ENCODE measurements at regions not wholly inside any gene's neighbourhood (a gene's known extent, or its start where the extent isn't known, plus 50 kb on each side); places are given as distances from the start of the nearest gene placed in this dataset.
"Not testable (repeated sequence)": the region's sequence is repeated elsewhere in the genome, so short reads cannot be mapped to it uniquely, and the experiment has no call there.

DNA sequence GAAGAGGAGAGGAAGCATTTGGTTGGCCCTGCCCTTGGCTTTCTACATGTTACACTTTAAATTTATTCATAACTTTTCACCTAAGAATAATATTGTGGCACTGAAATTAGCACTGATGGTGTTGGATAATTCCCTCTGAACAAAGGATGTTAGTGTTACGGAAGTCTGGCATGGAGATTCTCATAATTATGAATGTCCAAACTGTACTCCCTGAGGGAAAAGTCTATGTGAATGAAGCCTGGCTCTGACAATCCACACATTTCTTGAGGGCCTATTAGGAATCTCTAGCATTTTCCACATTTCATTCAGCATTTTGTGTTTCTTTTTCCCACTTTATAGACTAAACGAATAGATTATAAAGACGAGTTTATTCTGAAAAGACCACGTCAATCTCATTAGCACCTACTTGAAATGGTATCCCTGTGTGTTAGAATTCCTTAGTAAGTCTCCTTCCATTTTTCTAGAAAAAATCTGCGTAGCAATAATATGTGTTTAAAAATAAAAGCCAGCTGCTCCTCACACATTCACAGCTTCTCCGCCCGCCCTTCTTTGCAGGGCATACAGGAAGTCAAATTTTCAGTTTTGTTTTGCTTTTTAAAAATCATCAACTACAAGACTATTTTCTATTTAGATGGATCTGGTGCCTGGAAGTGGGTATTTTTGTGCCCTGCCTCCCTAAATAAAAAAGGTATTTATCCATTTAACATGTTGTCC, 131.8 kb upstream of the PALS2 start:
- H3K4me3 ChIP-seq (ENCODE audit: low read length) = no peak overlapping the region
- DNase-seq (ENCODE audit: low read depth) = no peak
- TF ChIP-seq, protein P1, sequence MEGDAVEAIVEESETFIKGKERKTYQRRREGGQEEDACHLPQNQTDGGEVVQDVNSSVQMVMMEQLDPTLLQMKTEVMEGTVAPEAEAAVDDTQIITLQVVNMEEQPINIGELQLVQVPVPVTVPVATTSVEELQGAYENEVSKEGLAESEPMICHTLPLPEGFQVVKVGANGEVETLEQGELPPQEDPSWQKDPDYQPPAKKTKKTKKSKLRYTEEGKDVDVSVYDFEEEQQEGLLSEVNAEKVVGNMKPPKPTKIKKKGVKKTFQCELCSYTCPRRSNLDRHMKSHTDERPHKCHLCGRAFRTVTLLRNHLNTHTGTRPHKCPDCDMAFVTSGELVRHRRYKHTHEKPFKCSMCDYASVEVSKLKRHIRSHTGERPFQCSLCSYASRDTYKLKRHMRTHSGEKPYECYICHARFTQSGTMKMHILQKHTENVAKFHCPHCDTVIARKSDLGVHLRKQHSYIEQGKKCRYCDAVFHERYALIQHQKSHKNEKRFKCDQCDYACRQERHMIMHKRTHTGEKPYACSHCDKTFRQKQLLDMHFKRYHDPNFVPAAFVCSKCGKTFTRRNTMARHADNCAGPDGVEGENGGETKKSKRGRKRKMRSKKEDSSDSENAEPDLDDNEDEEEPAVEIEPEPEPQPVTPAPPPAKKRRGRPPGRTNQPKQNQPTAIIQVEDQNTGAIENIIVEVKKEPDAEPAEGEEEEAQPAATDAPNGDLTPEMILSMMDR (conservative IDR thresholded peaks at IDR 0.05; ENCODE audit: low read depth, low read length) = no peak

DNA sequence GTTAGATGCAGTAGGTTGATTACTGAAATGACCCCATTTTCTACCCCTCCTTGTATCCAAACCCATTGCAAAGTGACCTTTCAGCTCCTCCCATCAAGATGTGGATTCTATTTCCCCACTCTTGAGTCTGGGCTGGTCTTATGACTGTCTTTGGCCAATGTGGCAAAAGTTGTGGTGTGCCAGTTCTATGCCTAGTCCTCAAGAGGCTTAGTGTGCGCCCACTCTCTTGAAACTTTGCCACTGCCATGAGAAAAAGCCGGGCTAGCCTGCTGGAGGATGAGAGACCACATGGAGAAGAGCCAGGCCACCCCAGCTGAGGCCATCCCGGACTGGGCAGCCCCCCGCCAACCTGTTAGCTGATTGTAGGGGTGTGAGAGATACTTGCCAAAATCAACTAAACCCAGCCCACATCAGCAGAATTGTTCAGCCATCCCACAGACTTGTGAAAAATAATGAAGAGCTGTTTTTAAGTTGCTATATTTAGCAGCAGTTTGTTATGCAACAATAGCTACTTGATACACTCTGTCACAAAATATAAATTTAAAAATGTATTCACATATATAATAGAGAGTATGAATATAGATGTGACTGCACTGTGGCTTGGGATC, 131.0 kb upstream of the PALS2 start:
- DNase-seq (ENCODE audit: low read depth) = no peak
- TF ChIP-seq, protein P1 (conservative IDR thresholded peaks at IDR 0.05; ENCODE audit: low read depth, low read length) = no peak

DNA sequence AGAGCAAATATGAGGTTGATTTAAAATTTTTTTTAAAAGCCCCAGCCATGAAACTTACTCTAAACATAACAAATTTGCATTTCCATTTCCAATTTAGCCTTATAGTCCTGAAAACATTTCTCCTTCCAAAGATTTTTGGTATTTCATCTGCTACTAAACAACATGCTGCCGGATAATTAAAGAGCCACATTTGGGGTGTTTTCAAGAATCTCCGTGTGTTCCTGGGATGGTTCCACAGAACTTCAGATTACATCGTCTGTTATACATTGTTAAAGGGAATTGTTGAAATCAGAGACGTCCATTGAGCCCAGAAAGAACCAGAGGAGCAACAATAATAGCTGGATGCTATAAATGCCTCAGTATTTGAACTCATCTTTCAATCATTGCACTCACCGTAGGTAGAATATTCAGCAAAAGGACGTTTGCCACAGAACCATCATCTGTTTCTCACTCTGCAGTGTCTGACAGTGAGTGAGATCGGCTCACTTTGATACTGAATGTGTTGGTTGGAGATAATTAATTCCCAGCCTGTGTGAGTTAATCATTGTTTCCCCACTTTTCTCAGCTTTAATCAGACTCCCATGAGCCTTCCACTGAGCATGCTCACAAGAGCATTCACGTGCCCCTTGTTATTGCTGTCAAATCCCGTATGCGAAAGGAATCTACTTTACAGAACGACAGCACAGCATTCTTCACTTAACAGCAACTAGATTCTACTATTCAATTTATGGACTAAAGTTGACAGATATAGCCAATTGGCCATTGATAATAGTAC, 128.4 kb upstream of the PALS2 start:
- DNase-seq (ENCODE audit: low read depth) = no peak
- no peak overlapping the region for H3K4me3 ChIP-seq (ENCODE audit: low read length)
- TF ChIP-seq, protein P1 (conservative IDR thresholded peaks at IDR 0.05; ENCODE audit: low read depth, low read length) = no peak

More for the DNA sequence above, 131.0 kb upstream of the PALS2 start:
- no peak overlapping the region for H3K4me3 ChIP-seq (ENCODE audit: low read length)

DNA sequence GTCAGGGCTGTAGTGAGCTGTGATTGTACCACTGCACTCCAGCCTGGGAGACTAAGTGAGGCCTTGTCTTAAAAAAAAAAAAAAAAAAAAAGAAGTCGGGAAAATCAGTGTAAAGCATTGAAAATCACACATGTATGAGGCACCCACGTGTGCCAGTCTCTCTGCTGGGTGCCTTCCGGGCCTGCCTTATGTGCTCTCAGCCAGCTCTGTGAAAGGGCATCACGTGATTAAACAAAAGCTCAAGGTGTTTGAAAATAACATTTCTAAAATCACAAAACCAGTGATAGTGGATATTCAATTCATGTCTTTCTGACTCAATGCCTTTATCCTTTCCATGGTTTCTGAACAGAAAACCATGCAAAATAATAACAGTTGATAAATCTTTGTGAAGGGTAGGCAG, 125.2 kb upstream of the PALS2 start:
- DNase-seq (ENCODE audit: low read depth) = no peak
- TF ChIP-seq, protein P1 (conservative IDR thresholded peaks at IDR 0.05; ENCODE audit: low read depth, low read length) = no peak
- no peak overlapping the region for H3K4me3 ChIP-seq (ENCODE audit: low read length)

DNA sequence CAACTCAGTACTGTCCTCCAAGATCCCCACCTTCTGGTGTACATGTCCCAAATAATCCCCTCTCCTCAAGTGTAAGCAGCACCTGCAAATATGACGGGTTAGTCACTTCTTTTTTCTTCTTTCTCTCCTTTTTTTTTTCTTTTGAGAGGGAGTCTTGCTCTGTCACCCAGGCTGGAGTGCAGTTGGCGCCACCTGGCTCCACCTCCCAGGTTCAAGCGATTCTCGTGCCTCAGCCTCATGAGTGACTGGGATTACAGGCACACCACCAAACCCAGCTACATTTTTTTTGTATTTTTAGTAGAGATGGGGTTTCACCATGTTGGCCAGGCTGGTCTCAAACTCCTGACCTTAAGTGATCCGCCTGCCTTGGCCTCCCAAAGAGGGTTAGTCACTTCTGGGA, 123.8 kb upstream of the PALS2 start:
- DNase-seq (ENCODE audit: low read depth); H3K4me3 ChIP-seq (ENCODE audit: low read length): not testable (repeated sequence)

DNA sequence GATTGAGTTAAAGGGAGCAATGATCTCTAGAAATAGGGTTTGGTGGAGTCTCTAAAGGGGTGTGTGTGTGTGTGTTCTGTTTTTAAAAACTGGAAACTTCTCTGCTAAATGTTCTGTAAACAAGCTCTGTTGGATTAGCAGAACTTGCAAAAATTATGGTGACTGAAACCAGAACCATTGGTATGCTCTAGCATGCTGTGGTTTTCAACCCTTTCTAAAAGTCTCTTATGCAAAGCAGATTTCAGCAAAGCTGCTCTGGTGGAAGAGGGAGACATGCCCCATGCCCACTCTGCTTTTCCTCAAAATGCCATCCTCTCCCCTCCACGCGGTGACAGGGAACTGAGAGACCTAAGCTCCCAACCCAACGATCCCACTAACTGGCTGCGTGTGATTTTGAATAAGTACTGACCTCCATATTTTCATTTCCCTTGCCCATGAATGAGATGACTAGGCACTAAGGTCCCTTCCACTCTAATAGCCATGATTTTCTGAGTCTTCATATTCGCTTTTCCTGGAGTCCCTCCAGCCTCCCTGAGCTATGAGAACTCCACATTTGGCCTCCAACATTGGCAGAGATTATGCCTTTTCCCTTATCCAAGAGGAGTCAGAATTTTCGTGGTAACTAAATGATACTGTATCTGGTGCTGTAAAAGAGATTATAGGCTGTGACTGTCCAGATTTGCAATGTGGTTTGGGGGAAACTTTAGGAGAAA, 117.3 kb upstream of the PALS2 start:
- TF ChIP-seq, protein P1 (conservative IDR thresholded peaks at IDR 0.05; ENCODE audit: low read depth, low read length) = no peak
- H3K4me3 ChIP-seq (ENCODE audit: low read length) = no peak overlapping the region
- DNase-seq (ENCODE audit: low read depth) = no peak

Data from retinal pigment epithelial cell (primary cell).